Activated CD4-positive, alpha-beta T cell treated with anti-CD3 and anti-CD28 coated beads, Interleukin-2, amount 10 ng/mL, durations not matched to agents 7 days and 5 days (primary cell): ENCODE measurements at regions not wholly inside any gene's neighbourhood (a gene's known extent, or its start where the extent isn't known, plus 50 kb on each side); places are given as distances from the start of the nearest gene placed in this dataset.

Experiments used
- CTCF ChIA-PET: fragments of 350-600 bp; sonication (Branson Sonifier 250); formaldehyde crosslinking; loops from one replicate; lab custom pipeline; 2021; ENCODE audit warnings: antibody characterized with exemption; lab: Charles Lee
- POLR2A ChIA-PET: fragments of 350-600 bp; sonication (Branson Sonifier 250); formaldehyde crosslinking; loops from one replicate; lab custom pipeline; 2021; ENCODE audit warnings: antibody characterized with exemption; lab: Charles Lee
- DNase-seq: peaks from one replicate; pipeline ENCODE4 v3.0.0-alpha.2; 2020
- H3K27ac Mint-ChIP-seq: one replicate; pipeline ENCODE4 v1.8.0; 2021; ENCODE audit warnings: mild to moderate bottlenecking, moderate library complexity, mixed read lengths
- H3K27me3 Mint-ChIP-seq: one replicate; pipeline ENCODE4 v1.8.0; 2021; ENCODE audit warnings: mixed read lengths
- H3K36me3 Mint-ChIP-seq: one replicate; pipeline ENCODE4 v1.8.0; 2021; ENCODE audit warnings: low read depth, mixed read lengths
- H3K4me1 Mint-ChIP-seq: one replicate; pipeline ENCODE4 v1.8.0; 2021; ENCODE audit warnings: mixed read lengths
- H3K4me3 Mint-ChIP-seq: one replicate; pipeline ENCODE4 v1.8.0; 2021; ENCODE audit warnings: mild to moderate bottlenecking, moderate library complexity, mixed read lengths
- H3K9me3 Mint-ChIP-seq: one replicate; pipeline ENCODE4 v1.8.0; 2021; ENCODE audit warnings: mixed read lengths

GRCh38 chr10:129369566-129369965 is 97.5 kb upstream of the MGMT start:
- Mint-ChIP-seq H3K4me1 (no peaks in the 10 kb centered on the region), H3K4me3 (no peak overlapping the region), H3K36me3 (no peaks in the 10 kb centered on the region), H3K27me3 (peaks cover 29% of the 10 kb centered on the region), H3K9me3 (no peaks in the 10 kb centered on the region), H3K27ac (no peak overlapping the region)
- no peak for DNase-seq
- ChIA-PET POLR2A (no interaction called here), CTCF (interaction anchor here (0.6 kb wide), 1 partner anchor 33 kb away, joined by 3 read pairs; no protein-coding TSS in a partner anchor)

GRCh38 chr10:129371541-129371940 is 95.5 kb upstream of the MGMT start:
- H3K9me3 Mint-ChIP-seq: no peaks in the 10 kb centered on the region
- CTCF ChIA-PET: no interaction called here

DNA sequence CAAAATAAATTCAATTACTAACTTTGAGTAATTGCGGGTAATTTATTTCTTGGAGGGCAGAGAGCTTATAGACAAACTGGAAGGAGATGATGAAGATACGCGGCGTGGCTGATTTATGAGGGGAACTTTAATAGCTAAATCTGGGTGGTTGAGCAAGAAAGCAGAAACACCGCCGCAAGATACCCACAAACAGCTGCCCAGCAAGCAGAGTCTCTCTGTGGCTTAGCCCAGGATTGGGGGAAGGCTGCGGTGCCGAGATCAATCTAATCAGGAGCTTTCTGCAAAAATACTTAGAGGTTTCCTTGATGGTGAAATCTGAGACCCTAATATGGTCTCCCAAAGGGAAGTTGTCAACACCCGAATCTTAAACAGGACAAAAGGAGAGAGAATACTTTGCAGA is 94.9 kb upstream of the MGMT start:
- peaks cover 29% of the 10 kb centered on the region for H3K27me3 Mint-ChIP-seq
- no peaks in the 10 kb centered on the region for H3K36me3 Mint-ChIP-seq
- no peak overlapping the region for H3K4me3 Mint-ChIP-seq
- no peaks in the 10 kb centered on the region for H3K9me3 Mint-ChIP-seq
- H3K4me1 Mint-ChIP-seq: no peaks in the 10 kb centered on the region
- ChIA-PET CTCF (no interaction called here), POLR2A (no interaction called here)
- no peak overlapping the region for H3K27ac Mint-ChIP-seq
- no peak for DNase-seq

More at GRCh38 chr10:129371541-129371940, 95.5 kb upstream of the MGMT start:
- H3K27me3 Mint-ChIP-seq: peaks cover 29% of the 10 kb centered on the region
- POLR2A ChIA-PET: no interaction called here
- H3K27ac Mint-ChIP-seq: no peak overlapping the region
- no peaks in the 10 kb centered on the region for H3K4me1 Mint-ChIP-seq
- no peak for DNase-seq
- no peaks in the 10 kb centered on the region for H3K36me3 Mint-ChIP-seq
- H3K4me3 Mint-ChIP-seq: no peak overlapping the region

- POLR2A ChIA-PET: no interaction called here
- CTCF ChIA-PET: no interaction called here
- no peaks in the 10 kb centered on the region for H3K9me3 Mint-ChIP-seq
Observed at GRCh38 chr10:129373231-129373630, 93.8 kb upstream of the MGMT start.

DNA sequence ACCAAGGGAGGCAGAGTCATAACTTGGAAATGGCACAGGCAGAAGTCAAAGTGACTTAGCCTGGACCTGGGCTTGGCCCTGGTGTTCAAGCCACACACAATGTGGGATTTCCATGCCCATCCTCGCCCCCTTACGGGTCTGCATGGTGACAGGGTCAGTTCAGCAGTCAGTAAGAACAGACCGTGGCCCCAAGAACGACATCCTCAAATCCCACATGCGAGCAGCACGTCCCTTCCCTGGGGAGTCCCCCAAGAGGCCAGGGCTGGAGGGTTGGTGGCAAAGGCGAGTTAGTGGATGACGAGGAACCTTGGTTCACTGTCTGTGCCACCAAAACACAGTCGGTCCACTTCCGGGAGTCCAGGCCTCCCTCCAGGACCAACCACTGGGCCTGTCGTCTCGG is 93.3 kb upstream of the MGMT start:
- ChIA-PET POLR2A (no interaction called here), CTCF (no interaction called here)
- Mint-ChIP-seq H3K27me3 (peaks cover 29% of the 10 kb centered on the region), H3K27ac (no peak overlapping the region), H3K9me3 (no peaks in the 10 kb centered on the region), H3K36me3 (no peaks in the 10 kb centered on the region), H3K4me3 (no peak overlapping the region), H3K4me1 (no peaks in the 10 kb centered on the region)
- no peak for DNase-seq

More at GRCh38 chr10:129373231-129373630, 93.8 kb upstream of the MGMT start:
- H3K4me3 Mint-ChIP-seq: no peak overlapping the region
- H3K36me3 Mint-ChIP-seq: no peaks in the 10 kb centered on the region
- H3K27me3 Mint-ChIP-seq: peaks cover 29% of the 10 kb centered on the region
- no peaks in the 10 kb centered on the region for H3K4me1 Mint-ChIP-seq
- DNase-seq: no peak
- no peak overlapping the region for H3K27ac Mint-ChIP-seq

DNA sequence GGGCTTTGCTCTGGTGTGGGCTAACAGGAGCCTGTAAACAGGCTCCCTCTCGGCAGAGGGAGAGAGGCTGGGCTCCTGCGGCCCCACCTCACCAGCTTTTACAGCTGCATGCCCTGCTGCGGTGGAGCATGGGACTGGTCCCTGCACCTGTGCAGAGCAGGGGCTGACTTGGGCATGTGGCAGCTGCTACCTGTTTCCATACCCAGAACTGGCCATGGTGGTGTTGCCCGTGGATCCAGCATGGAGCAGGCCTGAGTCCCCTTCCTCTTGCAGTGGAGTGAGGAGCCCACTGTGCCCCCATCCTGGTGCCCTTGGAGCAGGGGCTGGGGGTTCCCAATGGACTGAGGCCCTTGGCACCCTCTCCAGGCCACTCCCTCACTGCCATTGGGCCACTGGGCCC is 91.9 kb upstream of the MGMT start:
- POLR2A ChIA-PET: no interaction called here
- Mint-ChIP-seq H3K27ac (no peak overlapping the region), H3K4me1 (no peaks in the 10 kb centered on the region), H3K9me3 (no peaks in the 10 kb centered on the region), H3K27me3 (peaks cover 27% of the 10 kb centered on the region), H3K36me3 (no peaks in the 10 kb centered on the region), H3K4me3 (no peak overlapping the region)
- CTCF ChIA-PET: no interaction called here
- no peak for DNase-seq

GRCh38 chr10:129375912-129376311 is 91.1 kb upstream of the MGMT start:
- no peak overlapping the region for H3K27ac Mint-ChIP-seq
- H3K36me3 Mint-ChIP-seq: no peaks in the 10 kb centered on the region
- peaks cover 25% of the 10 kb centered on the region for H3K27me3 Mint-ChIP-seq
- ChIA-PET POLR2A (no interaction called here), CTCF (no interaction called here)
- H3K4me3 Mint-ChIP-seq: no peak overlapping the region
- DNase-seq: no peak
- H3K4me1 Mint-ChIP-seq: no peaks in the 10 kb centered on the region
- H3K9me3 Mint-ChIP-seq: no peaks in the 10 kb centered on the region

DNA sequence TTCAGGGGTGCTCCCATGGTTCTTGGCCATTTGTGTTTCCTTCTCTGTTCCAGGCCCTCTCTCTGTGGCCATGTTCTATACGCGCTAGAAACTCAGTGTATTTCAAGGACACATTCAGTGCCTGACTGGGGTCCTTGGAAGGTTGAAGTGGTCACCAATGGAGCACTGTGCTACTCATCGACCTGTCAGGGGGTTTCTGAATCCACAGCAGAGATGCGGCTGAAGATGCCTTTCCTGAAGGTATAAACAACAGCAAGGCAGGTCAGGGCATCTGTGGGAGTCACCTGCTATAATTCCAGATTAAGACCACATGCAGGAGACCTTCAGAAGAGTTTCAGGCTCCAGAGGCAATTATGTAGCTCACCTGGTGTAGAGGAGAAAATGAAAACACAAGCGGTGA is 86.8 kb upstream of the MGMT start:
- no peaks in the 10 kb centered on the region for H3K9me3 Mint-ChIP-seq
- H3K36me3 Mint-ChIP-seq: no peaks in the 10 kb centered on the region
- no peaks in the 10 kb centered on the region for H3K4me1 Mint-ChIP-seq
- no peak overlapping the region for H3K4me3 Mint-ChIP-seq
- DNase-seq: no peak
- CTCF ChIA-PET: no interaction called here
- POLR2A ChIA-PET: no interaction called here
- H3K27me3 Mint-ChIP-seq: no peaks in the 10 kb centered on the region
- H3K27ac Mint-ChIP-seq: no peak overlapping the region

DNA sequence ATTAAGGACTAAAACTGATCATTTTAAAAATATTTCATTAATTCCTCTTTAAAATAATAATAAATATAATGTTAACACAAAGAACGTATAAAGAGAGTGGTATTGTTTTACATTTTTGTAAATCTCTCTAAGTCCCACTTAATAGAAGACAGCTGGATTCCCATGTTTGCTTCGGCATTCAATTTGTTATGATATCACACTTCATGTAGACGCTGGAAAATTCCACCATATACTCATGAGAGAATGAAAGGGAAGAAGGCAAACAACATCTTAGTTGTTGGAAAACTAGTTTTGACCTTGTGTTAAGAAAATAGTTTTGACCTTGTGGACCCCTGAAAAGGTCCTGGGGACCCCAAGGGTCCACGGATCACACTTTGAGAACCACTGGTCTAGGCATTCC is 85.3 kb upstream of the MGMT start:
- H3K27me3 Mint-ChIP-seq: peaks cover 2% of the 10 kb centered on the region
- no peaks in the 10 kb centered on the region for H3K9me3 Mint-ChIP-seq
- no peak overlapping the region for H3K4me3 Mint-ChIP-seq
- no peak for DNase-seq
- ChIA-PET POLR2A (no interaction called here), CTCF (no interaction called here)
- no peak overlapping the region for H3K27ac Mint-ChIP-seq
- no peaks in the 10 kb centered on the region for H3K36me3 Mint-ChIP-seq
- H3K4me1 Mint-ChIP-seq: no peaks in the 10 kb centered on the region

DNA sequence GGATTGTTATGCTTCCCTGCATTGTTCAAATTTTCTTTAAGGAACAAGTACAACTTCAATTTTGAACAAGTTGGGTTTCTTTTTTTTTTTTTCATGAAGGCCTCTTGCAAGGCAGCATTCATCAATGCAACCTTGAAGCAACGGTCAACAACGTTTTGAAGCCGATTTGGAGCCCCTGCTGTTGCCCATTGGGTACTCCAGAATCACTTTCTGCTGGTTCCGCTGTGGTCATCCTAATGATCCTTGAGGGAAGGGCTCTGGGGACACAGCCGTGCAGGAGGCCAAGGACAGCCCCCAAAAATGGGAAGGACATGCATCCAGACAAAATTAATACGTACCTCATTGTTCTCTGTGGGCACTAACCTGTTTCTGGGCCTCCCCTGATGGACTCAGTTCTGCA is 84.6 kb upstream of the MGMT start:
- H3K9me3 Mint-ChIP-seq: no peaks in the 10 kb centered on the region
- CTCF ChIA-PET: no interaction called here

DNA sequence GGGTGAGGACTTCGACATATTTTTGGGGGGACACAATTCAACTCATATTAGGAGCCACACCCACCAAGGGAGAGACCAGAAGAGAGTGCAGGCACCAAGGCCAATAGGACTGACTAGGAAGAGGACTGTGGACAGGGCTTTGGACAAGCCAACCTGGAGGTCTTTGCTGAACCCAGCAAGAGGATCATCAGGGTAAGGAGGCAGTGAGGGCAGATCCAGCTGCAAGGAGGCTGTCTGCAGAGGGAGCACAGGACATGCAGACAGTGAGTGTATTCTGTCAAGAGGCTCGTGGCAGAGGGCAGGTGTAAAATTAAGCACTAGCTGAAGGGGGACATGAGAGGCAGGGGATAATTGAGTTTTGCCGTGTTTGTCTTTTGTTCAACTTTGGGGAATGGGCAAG is 83.4 kb upstream of the MGMT start:
- Mint-ChIP-seq H3K36me3 (no peaks in the 10 kb centered on the region), H3K27ac (no peak overlapping the region), H3K27me3 (peaks cover 2% of the 10 kb centered on the region), H3K4me3 (no peak overlapping the region), H3K9me3 (no peaks in the 10 kb centered on the region), H3K4me1 (no peaks in the 10 kb centered on the region)
- CTCF ChIA-PET: no interaction called here
- no peak for DNase-seq
- POLR2A ChIA-PET: interaction anchor here (0.6 kb wide), 1 partner anchor 14 kb away, joined by 3 read pairs; no protein-coding TSS in a partner anchor

More for the DNA sequence above, 84.6 kb upstream of the MGMT start:
- Mint-ChIP-seq H3K27ac (no peak overlapping the region), H3K4me1 (no peaks in the 10 kb centered on the region), H3K36me3 (no peaks in the 10 kb centered on the region), H3K27me3 (peaks cover 2% of the 10 kb centered on the region), H3K4me3 (no peak overlapping the region)
- POLR2A ChIA-PET: no interaction called here
- no peak for DNase-seq

GRCh38 chr10:129385600-129385999 is 81.4 kb upstream of the MGMT start:
- Mint-ChIP-seq H3K27me3 (peaks cover 2% of the 10 kb centered on the region), H3K36me3 (no peaks in the 10 kb centered on the region), H3K4me3 (no peak overlapping the region), H3K4me1 (no peaks in the 10 kb centered on the region), H3K27ac (no peak overlapping the region), H3K9me3 (no peaks in the 10 kb centered on the region)
- POLR2A ChIA-PET: no interaction called here
- DNase-seq: no peak
- CTCF ChIA-PET: no interaction called here

GRCh38 chr10:129386415-129387257 is 80.4 kb upstream of the MGMT start:
- CTCF ChIA-PET: no interaction called here
- no peaks in the 10 kb centered on the region for H3K36me3 Mint-ChIP-seq
- peaks cover 2% of the 10 kb centered on the region for H3K27me3 Mint-ChIP-seq
- no peak for DNase-seq
- POLR2A ChIA-PET: no interaction called here
- no peaks in the 10 kb centered on the region for H3K9me3 Mint-ChIP-seq
- no peak overlapping the region for H3K4me3 Mint-ChIP-seq
- no peaks in the 10 kb centered on the region for H3K4me1 Mint-ChIP-seq
- no peak overlapping the region for H3K27ac Mint-ChIP-seq

- POLR2A ChIA-PET: no interaction called here
- Mint-ChIP-seq H3K4me1 (no peaks in the 10 kb centered on the region), H3K27ac (no peak overlapping the region), H3K4me3 (no peak overlapping the region), H3K36me3 (no peaks in the 10 kb centered on the region), H3K27me3 (peaks cover 2% of the 10 kb centered on the region), H3K9me3 (no peaks in the 10 kb centered on the region)
- CTCF ChIA-PET: no interaction called here
- DNase-seq: no peak
Observed at GRCh38 chr10:129387258-129387525, 79.8 kb upstream of the MGMT start.
